HFFc6 (cell line): ENCODE measurements at regions not wholly inside any gene's neighbourhood (a gene's known extent, or its start where the extent isn't known, plus 50 kb on each side); places are given as distances from the start of the nearest gene placed in this dataset.

Experiments used
- DNase-seq: peaks from one replicate; pipeline ENCODE4 v3.0.0-alpha.2; 2018
- H3K27ac Mint-ChIP-seq: 2 replicates; pipeline ENCODE4 v1.8.0; 2020; ENCODE audit warnings: mild to moderate bottlenecking, mixed read lengths
- H3K27me3 Mint-ChIP-seq: 2 replicates; pipeline ENCODE4 v1.8.0; 2021; ENCODE audit warnings: mild to moderate bottlenecking, moderate library complexity, mixed read lengths; ENCODE audit not compliant: insufficient read depth
- H3K36me3 Mint-ChIP-seq: 2 replicates; pipeline ENCODE4 v1.8.0; 2021; ENCODE audit warnings: low read depth, mixed read lengths
- H3K4me1 Mint-ChIP-seq: 2 replicates; pipeline ENCODE4 v1.8.0; 2020; ENCODE audit warnings: low read depth, mixed read lengths
- H3K4me3 Mint-ChIP-seq: 2 replicates; pipeline ENCODE4 v1.8.0; 2020; ENCODE audit warnings: mild to moderate bottlenecking, moderate library complexity, mixed read lengths
- H3K9me3 Mint-ChIP-seq: 2 replicates; pipeline ENCODE4 v1.8.0; 2020; ENCODE audit warnings: mild to moderate bottlenecking, mixed read lengths
- CTCF ChIP-seq: fragments of 200-600 bp; sonication (generic); IDR thresholded peaks from 2 replicates; pipeline ENCODE4 v1.5.0; 2021; ENCODE audit warnings: antibody characterized with exemption, mild to moderate bottlenecking

GRCh38 chr11:92768121-92768840 is 201.2 kb upstream of the MTNR1B start:
- H3K27me3 Mint-ChIP-seq, result no peaks in the 10 kb centered on the region
- DNase-seq, result no peak
- no peak overlapping the region for H3K4me3 Mint-ChIP-seq
- TF ChIP-seq CTCF, result no peak
- H3K36me3 Mint-ChIP-seq, result peaks cover 7% of the 10 kb centered on the region; the same call in 1 of the 2 replicates
- H3K4me1 Mint-ChIP-seq, result no peaks in the 10 kb centered on the region
- peaks cover 22% of the 10 kb centered on the region for H3K9me3 Mint-ChIP-seq
- no peak overlapping the region for H3K27ac Mint-ChIP-seq

GRCh38 chr11:92769112-92769511 is 200.3 kb upstream of the MTNR1B start:
- Mint-ChIP-seq H3K9me3 (peaks cover 21% of the 10 kb centered on the region), H3K4me1 (no peaks in the 10 kb centered on the region), H3K27ac (no peak overlapping the region), H3K36me3 (peaks cover 7% of the 10 kb centered on the region; the same call in 1 of the 2 replicates), H3K27me3 (no peaks in the 10 kb centered on the region), H3K4me3 (no peak overlapping the region)
- no peak for DNase-seq
- no peak for TF ChIP-seq CTCF

GRCh38 chr11:92770419-92770818 is 199.0 kb upstream of the MTNR1B start:
- peaks cover 13% of the 10 kb centered on the region for H3K9me3 Mint-ChIP-seq
- no peak for DNase-seq
- H3K36me3 Mint-ChIP-seq, result peaks cover 7% of the 10 kb centered on the region; the same call in 1 of the 2 replicates
- H3K27me3 Mint-ChIP-seq, result no peaks in the 10 kb centered on the region
- H3K4me3 Mint-ChIP-seq, result no peak overlapping the region
- no peaks in the 10 kb centered on the region for H3K4me1 Mint-ChIP-seq
- TF ChIP-seq CTCF, result no peak
- H3K27ac Mint-ChIP-seq, result no peak overlapping the region

- no peak overlapping the region for H3K27ac Mint-ChIP-seq
- peaks cover 7% of the 10 kb centered on the region; the same call in 1 of the 2 replicates for H3K36me3 Mint-ChIP-seq
- H3K4me3 Mint-ChIP-seq, result no peak overlapping the region
- TF ChIP-seq CTCF, result no peak
- no peaks in the 10 kb centered on the region for H3K27me3 Mint-ChIP-seq
- H3K9me3 Mint-ChIP-seq, result peaks cover 13% of the 10 kb centered on the region
- no peaks in the 10 kb centered on the region for H3K4me1 Mint-ChIP-seq
- DNase-seq, result no peak
Measured at GRCh38 chr11:92770981-92771380, 198.5 kb upstream of the MTNR1B start.

- DNase-seq, result no peak
- H3K4me1 Mint-ChIP-seq, result no peaks in the 10 kb centered on the region
- no peaks in the 10 kb centered on the region for H3K27me3 Mint-ChIP-seq
- H3K9me3 Mint-ChIP-seq, result peaks cover 13% of the 10 kb centered on the region
- peaks cover 7% of the 10 kb centered on the region; the same call in 1 of the 2 replicates for H3K36me3 Mint-ChIP-seq
- H3K4me3 Mint-ChIP-seq, result no peak overlapping the region
- no peak overlapping the region for H3K27ac Mint-ChIP-seq
- no peak for TF ChIP-seq CTCF
Measured at GRCh38 chr11:92771701-92772100, 197.8 kb upstream of the MTNR1B start.
